WI38 (cell line): ENCODE measurements at regions not wholly inside any gene's neighbourhood (a gene's known extent, or its start where the extent isn't known, plus 50 kb on each side); places are given as distances from the start of the nearest gene placed in this dataset.

Experiments used
- H3K4me3 ChIP-seq: 2 replicates; pipeline ENCODE4 v1.5.1; 2011; ENCODE audit warnings: low read depth, mild to moderate bottlenecking, control low read depth, low read length
- CTCF ChIP-seq: IDR thresholded peaks from 2 replicates; pipeline ENCODE4 v1.5.1; 2012; ENCODE audit warnings: low read depth, mild to moderate bottlenecking, control low read depth, low read length

GRCh38 chr2:128558895-128559532, 240.3 kb upstream of the HS6ST1 start:
- no peak for TF ChIP-seq CTCF
- no peak overlapping the region for H3K4me3 ChIP-seq

GRCh38 chr2:128559533-128560515, 241.2 kb upstream of the HS6ST1 start:
- TF ChIP-seq CTCF: no peak
- no peak overlapping the region for H3K4me3 ChIP-seq

- TF ChIP-seq CTCF: no peak
Measured at GRCh38 chr2:128560718-128561117, 242.1 kb upstream of the HS6ST1 start.

GRCh38 chr2:128562471-128563347, 244.0 kb upstream of the HS6ST1 start:
- TF ChIP-seq CTCF: no peak
- no peak overlapping the region for H3K4me3 ChIP-seq

More at GRCh38 chr2:128560718-128561117, 242.1 kb upstream of the HS6ST1 start:
- no peak overlapping the region for H3K4me3 ChIP-seq

- H3K4me3 ChIP-seq: no peak overlapping the region
- no peak for TF ChIP-seq CTCF
Measured at GRCh38 chr2:128563348-128563687, 244.7 kb upstream of the HS6ST1 start.

- no peak overlapping the region for H3K4me3 ChIP-seq
- no peak for TF ChIP-seq CTCF
Measured at GRCh38 chr2:128564131-128564530, 245.5 kb upstream of the HS6ST1 start.
